Liver (tissue), 8 donors: ENCODE measurements at regions not wholly inside any gene's neighbourhood (a gene's known extent, or its start where the extent isn't known, plus 50 kb on each side); places are given as distances from the start of the nearest gene placed in this dataset.

Experiments
- DNase-seq: peaks from one replicate; pipeline ENCODE4 v3.0.0-alpha.2; 2017; ENCODE audit warnings: low spot score
- H3K27ac ChIP-seq, 2 donors: one replicate each; pipeline ENCODE4 v1.7.0; 2013; ENCODE audit warnings: inconsistent platforms in 2 of 2, low read length in 2 of 2, control low read depth in 1 of 2, low read depth in 1 of 2, mild to moderate bottlenecking in 1 of 2
- H3K27me3 ChIP-seq, 4 donors: one replicate each; pipeline versions ENCODE4 v1.6.1 to v1.7.0; 2013; ENCODE audit warnings: low read length in 3 of 4, inconsistent platforms in 1 of 4, mild to moderate bottlenecking in 1 of 4, moderate library complexity in 1 of 4; ENCODE audit not compliant: control insufficient read depth in 4 of 4, insufficient read depth in 4 of 4
- H3K36me3 ChIP-seq, 4 donors: one replicate each; pipeline versions ENCODE4 v1.6.1 to v1.7.0; 2013; ENCODE audit warnings: low read length in 3 of 4, mild to moderate bottlenecking in 3 of 4, low read depth in 1 of 4, moderate library complexity in 1 of 4; ENCODE audit not compliant: control insufficient read depth in 4 of 4, insufficient read depth in 3 of 4
- H3K4me1 ChIP-seq, 4 donors: one replicate each; pipeline versions ENCODE4 v1.6.1 to v1.7.0; 2013; ENCODE audit warnings: low read length in 3 of 4, mild to moderate bottlenecking in 3 of 4, moderate library complexity in 1 of 4; ENCODE audit not compliant: control insufficient read depth in 4 of 4, insufficient read depth in 4 of 4
- H3K4me3 ChIP-seq, 3 donors: one replicate each; pipeline versions ENCODE4 v1.6.1 to v1.7.0; 2013; ENCODE audit warnings: low read length in 3 of 3, control low read depth in 1 of 3, low read depth in 1 of 3, mild to moderate bottlenecking in 1 of 3
- H3K9ac ChIP-seq, 2 donors: one replicate each; pipeline ENCODE4 v1.7.0; 2013; ENCODE audit warnings: low read length in 2 of 2, mild to moderate bottlenecking in 2 of 2, moderate library complexity in 2 of 2, control low read depth in 1 of 2, low read depth in 1 of 2
- H3K9me3 ChIP-seq, 4 donors: one replicate each; pipeline versions ENCODE4 v1.6.1 to v1.7.0; 2013; ENCODE audit warnings: low read length in 3 of 4; ENCODE audit not compliant: control insufficient read depth in 4 of 4
- EGR1 ChIP-seq, 2 donors: IDR thresholded peaks; 2 replicates each; pipeline ENCODE4 v1.6.1; 2016 to 2018; ENCODE audit warnings: antibody characterized with exemption in 2 of 2, low read depth in 2 of 2
- FOXA1 ChIP-seq: IDR thresholded peaks from 2 replicates; pipeline ENCODE4 v1.6.1; 2016; ENCODE audit warnings: antibody characterized with exemption
- FOXA2 ChIP-seq: IDR thresholded peaks from 2 replicates; pipeline ENCODE4 v1.6.1; 2016; ENCODE audit warnings: antibody characterized with exemption
- GABPA ChIP-seq, 2 donors: IDR thresholded peaks in 1 of 2; conservative IDR thresholded peaks in 1 of 2; 2 replicates each; pipeline ENCODE4 v1.6.1; 2016; ENCODE audit warnings: antibody characterized with exemption in 2 of 2, mild to moderate bottlenecking in 1 of 2, moderate library complexity in 1 of 2
- HNF4A ChIP-seq, 2 donors: conservative IDR thresholded peaks; 2 replicates each; pipeline ENCODE4 v1.6.1; 2016; ENCODE audit warnings: antibody characterized with exemption in 2 of 2, mild to moderate bottlenecking in 2 of 2
- HNF4G ChIP-seq: IDR thresholded peaks from 2 replicates; pipeline ENCODE4 v1.6.1; 2016; ENCODE audit warnings: antibody characterized with exemption
- JUND ChIP-seq, 2 donors: IDR thresholded peaks; 2 replicates each; pipeline ENCODE4 v1.6.1; 2016; ENCODE audit warnings: antibody characterized with exemption in 2 of 2
- RXRA ChIP-seq, 2 donors: IDR thresholded peaks; 2 replicates each; pipeline ENCODE4 v1.6.1; 2017 to 2018; ENCODE audit warnings: antibody characterized with exemption in 2 of 2, mild to moderate bottlenecking in 1 of 2
- SP1 ChIP-seq: IDR thresholded peaks from 2 replicates; pipeline ENCODE4 v1.6.1; 2018; ENCODE audit warnings: antibody characterized with exemption, mild to moderate bottlenecking
- YY1 ChIP-seq: IDR thresholded peaks from 2 replicates; pipeline ENCODE4 v1.6.1; 2016; ENCODE audit warnings: antibody characterized with exemption, mild to moderate bottlenecking
- WGBS: extraction: QIAGEN DNeasy Blood & Tissue Kit; methylation state at CpG from one replicate; pipeline ENCODE4 v1.1.7; 2013; 5-methylcytosine and 5-hydroxymethylcytosine counted together
- TF ChIP-seq, protein P1 (sequence below): IDR thresholded peaks from 2 replicates; pipeline ENCODE4 v1.6.1; 2016; ENCODE audit warnings: antibody characterized with exemption
- TF ChIP-seq, protein P2 (sequence below): IDR thresholded peaks from 2 replicates; pipeline ENCODE4 v1.6.1; 2016; ENCODE audit warnings: antibody characterized with exemption, mild to moderate bottlenecking
- TF ChIP-seq, protein P3 (sequence below): IDR thresholded peaks from 2 replicates; pipeline ENCODE4 v1.6.1; 2016; ENCODE audit warnings: antibody characterized with exemption
- TF ChIP-seq, protein P4 (sequence below): fragments of 150-350 bp; IDR thresholded peaks from 2 replicates; pipeline ENCODE4 v1.5.1; 2017; ENCODE audit warnings: improper control_type of control experiment, low read depth, low read length; ENCODE audit not compliant: missing input control
- donor health status: healthy.
- donor health status: healthy.
- donor health status: healthy.
- donor health status: healthy.
- donor health status: healthy.

DNA sequence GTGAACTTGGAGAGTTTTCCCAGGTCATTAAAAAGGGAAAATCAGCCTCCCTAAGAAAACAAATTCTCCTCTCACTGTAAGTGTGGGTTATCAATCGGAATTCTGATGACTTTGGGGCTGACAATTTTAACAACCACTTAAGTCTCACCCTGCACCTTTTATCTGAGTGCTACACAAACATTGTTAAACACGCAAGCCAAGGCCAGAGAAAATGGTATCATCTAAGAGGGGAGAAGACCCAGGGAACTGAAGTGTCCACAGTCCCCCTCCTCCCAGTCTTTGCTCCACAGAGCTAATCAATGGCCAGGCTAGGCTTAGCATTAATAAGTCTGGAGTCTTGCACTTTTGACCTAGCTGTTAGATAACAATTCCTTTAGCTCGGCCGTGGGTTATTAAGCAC, 51.7 kb upstream of the TBX5 start:
- Histone ChIP-seq H3K36me3 (no peaks in the 10 kb centered on the region), H3K9me3 (no peaks in the 10 kb centered on the region), H3K27me3 (peaks cover 0 to 6% (median 2%) of the 10 kb centered on the region in 4 donors), H3K27ac (no peak overlapping the region), H3K9ac (no peak overlapping the region), H3K4me3 (no peak overlapping the region), H3K4me1 (no peaks in the 10 kb centered on the region)
- 10% methylated on average over 4 of the region's 4 CpGs for WGBS
- TF ChIP-seq, protein P1, sequence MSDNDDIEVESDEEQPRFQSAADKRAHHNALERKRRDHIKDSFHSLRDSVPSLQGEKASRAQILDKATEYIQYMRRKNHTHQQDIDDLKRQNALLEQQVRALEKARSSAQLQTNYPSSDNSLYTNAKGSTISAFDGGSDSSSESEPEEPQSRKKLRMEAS: no peak
- TF ChIP-seq RXRA (IDR thresholded peaks at IDR 0.05) (no peak), GABPA (IDR thresholded peaks at IDR 0.05 in 1 of 2, conservative IDR thresholded peaks at IDR 0.05 in 1 of 2) (no peak), JUND (IDR thresholded peaks at IDR 0.05) (no peak), FOXA2 (no peak), HNF4A (conservative IDR thresholded peaks at IDR 0.05) (no peak), YY1 (no peak), FOXA1 (no peak), EGR1 (IDR thresholded peaks at IDR 0.05; ENCODE audit: low read depth in 2 of 2) (no peak), SP1 (no peak), HNF4G (no peak)
- TF ChIP-seq, protein P2, sequence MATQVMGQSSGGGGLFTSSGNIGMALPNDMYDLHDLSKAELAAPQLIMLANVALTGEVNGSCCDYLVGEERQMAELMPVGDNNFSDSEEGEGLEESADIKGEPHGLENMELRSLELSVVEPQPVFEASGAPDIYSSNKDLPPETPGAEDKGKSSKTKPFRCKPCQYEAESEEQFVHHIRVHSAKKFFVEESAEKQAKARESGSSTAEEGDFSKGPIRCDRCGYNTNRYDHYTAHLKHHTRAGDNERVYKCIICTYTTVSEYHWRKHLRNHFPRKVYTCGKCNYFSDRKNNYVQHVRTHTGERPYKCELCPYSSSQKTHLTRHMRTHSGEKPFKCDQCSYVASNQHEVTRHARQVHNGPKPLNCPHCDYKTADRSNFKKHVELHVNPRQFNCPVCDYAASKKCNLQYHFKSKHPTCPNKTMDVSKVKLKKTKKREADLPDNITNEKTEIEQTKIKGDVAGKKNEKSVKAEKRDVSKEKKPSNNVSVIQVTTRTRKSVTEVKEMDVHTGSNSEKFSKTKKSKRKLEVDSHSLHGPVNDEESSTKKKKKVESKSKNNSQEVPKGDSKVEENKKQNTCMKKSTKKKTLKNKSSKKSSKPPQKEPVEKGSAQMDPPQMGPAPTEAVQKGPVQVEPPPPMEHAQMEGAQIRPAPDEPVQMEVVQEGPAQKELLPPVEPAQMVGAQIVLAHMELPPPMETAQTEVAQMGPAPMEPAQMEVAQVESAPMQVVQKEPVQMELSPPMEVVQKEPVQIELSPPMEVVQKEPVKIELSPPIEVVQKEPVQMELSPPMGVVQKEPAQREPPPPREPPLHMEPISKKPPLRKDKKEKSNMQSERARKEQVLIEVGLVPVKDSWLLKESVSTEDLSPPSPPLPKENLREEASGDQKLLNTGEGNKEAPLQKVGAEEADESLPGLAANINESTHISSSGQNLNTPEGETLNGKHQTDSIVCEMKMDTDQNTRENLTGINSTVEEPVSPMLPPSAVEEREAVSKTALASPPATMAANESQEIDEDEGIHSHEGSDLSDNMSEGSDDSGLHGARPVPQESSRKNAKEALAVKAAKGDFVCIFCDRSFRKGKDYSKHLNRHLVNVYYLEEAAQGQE: no peak
- TF ChIP-seq, protein P3, sequence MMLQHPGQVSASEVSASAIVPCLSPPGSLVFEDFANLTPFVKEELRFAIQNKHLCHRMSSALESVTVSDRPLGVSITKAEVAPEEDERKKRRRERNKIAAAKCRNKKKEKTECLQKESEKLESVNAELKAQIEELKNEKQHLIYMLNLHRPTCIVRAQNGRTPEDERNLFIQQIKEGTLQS: no peak
- TF ChIP-seq, protein P4, sequence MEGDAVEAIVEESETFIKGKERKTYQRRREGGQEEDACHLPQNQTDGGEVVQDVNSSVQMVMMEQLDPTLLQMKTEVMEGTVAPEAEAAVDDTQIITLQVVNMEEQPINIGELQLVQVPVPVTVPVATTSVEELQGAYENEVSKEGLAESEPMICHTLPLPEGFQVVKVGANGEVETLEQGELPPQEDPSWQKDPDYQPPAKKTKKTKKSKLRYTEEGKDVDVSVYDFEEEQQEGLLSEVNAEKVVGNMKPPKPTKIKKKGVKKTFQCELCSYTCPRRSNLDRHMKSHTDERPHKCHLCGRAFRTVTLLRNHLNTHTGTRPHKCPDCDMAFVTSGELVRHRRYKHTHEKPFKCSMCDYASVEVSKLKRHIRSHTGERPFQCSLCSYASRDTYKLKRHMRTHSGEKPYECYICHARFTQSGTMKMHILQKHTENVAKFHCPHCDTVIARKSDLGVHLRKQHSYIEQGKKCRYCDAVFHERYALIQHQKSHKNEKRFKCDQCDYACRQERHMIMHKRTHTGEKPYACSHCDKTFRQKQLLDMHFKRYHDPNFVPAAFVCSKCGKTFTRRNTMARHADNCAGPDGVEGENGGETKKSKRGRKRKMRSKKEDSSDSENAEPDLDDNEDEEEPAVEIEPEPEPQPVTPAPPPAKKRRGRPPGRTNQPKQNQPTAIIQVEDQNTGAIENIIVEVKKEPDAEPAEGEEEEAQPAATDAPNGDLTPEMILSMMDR: no peak
- no peak for DNase-seq
